Spleen (tissue), 7 donors: ENCODE measurements at regions not wholly inside any gene's neighbourhood (a gene's known extent, or its start where the extent isn't known, plus 50 kb on each side); places are given as distances from the start of the nearest gene placed in this dataset.

Source experiments
- POLR2A ChIP-seq, 3 donors: fragments of 450-650 bp; IDR thresholded peaks; one replicate each; pipeline ENCODE4 v1.5.1; 2017; ENCODE audit warnings: antibody characterized with exemption in 3 of 3, mild to moderate bottlenecking in 1 of 3
- TF ChIP-seq, protein P1 (sequence below), 11 experiments: fragments of 200-600 bp in 7 of 11; fragments of 450-650 bp in 4 of 11; sonication (generic) in 4 of 11; IDR thresholded peaks in 8 of 11; conservative IDR thresholded peaks in 3 of 11; 1 replicate in 7 of 11; 2 replicates in 4 of 11; pipeline versions ENCODE4 v1.4.0 to v1.8.0; 2016 to 2021; ENCODE audit warnings: antibody characterized with exemption in 11 of 11, inconsistent platforms in 4 of 11, mild to moderate bottlenecking in 1 of 11
- donor health status: DM: no; HTN: no; CAD: no; lungs with moderate emphysema.
- donor health status: DM: no; HTN: no; CAD: no.
- donor health status: DM: no; HTN: no; CAD: no.

DNA sequence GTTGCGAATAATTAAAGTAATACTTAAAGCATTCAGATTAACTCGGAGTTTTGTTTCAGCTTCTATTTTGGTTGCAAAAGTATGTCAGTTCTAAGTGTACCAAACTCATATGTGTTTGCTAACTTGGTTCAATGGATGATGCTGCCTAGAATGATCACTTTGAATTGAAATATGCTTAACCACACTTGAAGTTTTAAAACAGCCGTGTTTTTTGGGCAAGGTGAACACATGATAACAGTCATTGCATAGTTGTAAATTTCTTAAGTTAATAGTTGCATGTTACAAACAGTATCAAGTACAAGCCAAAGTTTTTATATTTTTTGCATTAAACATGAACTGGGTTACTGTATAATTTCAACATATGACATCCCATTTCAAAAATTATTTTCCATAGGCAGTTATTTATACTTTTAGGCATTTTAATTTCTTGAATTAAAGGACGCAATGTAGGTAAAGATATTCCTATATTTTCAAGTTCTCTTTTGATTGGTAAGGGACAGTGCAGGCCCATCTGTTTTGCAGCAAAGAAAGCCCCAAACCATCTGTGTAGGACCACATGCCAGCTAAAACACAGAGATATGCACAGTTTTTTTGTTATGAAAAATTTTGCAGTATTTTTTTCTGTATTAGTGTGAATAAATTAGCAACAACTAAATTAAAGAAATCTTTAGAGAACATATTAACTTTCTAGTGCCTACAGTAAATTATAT is 575.5 kb downstream of the PRKD1 start:
- TF ChIP-seq, protein P1, sequence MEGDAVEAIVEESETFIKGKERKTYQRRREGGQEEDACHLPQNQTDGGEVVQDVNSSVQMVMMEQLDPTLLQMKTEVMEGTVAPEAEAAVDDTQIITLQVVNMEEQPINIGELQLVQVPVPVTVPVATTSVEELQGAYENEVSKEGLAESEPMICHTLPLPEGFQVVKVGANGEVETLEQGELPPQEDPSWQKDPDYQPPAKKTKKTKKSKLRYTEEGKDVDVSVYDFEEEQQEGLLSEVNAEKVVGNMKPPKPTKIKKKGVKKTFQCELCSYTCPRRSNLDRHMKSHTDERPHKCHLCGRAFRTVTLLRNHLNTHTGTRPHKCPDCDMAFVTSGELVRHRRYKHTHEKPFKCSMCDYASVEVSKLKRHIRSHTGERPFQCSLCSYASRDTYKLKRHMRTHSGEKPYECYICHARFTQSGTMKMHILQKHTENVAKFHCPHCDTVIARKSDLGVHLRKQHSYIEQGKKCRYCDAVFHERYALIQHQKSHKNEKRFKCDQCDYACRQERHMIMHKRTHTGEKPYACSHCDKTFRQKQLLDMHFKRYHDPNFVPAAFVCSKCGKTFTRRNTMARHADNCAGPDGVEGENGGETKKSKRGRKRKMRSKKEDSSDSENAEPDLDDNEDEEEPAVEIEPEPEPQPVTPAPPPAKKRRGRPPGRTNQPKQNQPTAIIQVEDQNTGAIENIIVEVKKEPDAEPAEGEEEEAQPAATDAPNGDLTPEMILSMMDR (IDR thresholded peaks at IDR 0.05 in 8 of 11, conservative IDR thresholded peaks at IDR 0.05 in 3 of 11) = no peak
- no peak for TF ChIP-seq POLR2A (IDR thresholded peaks at IDR 0.05)
